ENCODE measurements at regions not wholly inside any gene's neighbourhood (a gene's known extent, or its start where the extent isn't known, plus 50 kb on each side); places are given as distances from the start of the nearest gene placed in this dataset.

GRCh38 chr17:55663400-55663799, 59.3 kb downstream of the TMEM100 start:
- Histone ChIP-seq H3K18ac (ENCODE audit: extremely low read depth, low read length) (no peak overlapping the region), H2BK120ac (replicated peaks; ENCODE audit: low read depth, low read length) (no peak overlapping the region), H4K91ac (replicated peaks; ENCODE audit: insufficient read length, low read length) (no peak overlapping the region), H3K9ac (replicated peaks in 1 of 4; ENCODE audit: extremely low read depth in 1 of 4, low read depth in 3 of 4, low read length in 3 of 4) (no peak overlapping the region), H3K23me2 (ENCODE audit: low read depth, low read length) (no peaks in the 10 kb centered on the region), H2BK20ac (ENCODE audit: low read length) (no peak overlapping the region), H3K4ac (replicated peaks; ENCODE audit: insufficient read length, low read depth, low read length) (no peak overlapping the region), H4K8ac (ENCODE audit: extremely low read depth, insufficient read depth, low read length) (no peak overlapping the region), H3K4me1 (replicated peaks in 1 of 4; ENCODE audit: control insufficient read depth in 3 of 4, insufficient read depth in 4 of 4, low read length in 3 of 4) (peaks cover 0 to 3% (median 0%) of the 10 kb centered on the region in 4 experiments; a peak in 1 of 7 replicates), H2AFZ (ENCODE audit: low read length) (no peak overlapping the region), H3K56ac (replicated peaks; ENCODE audit: insufficient read length, low read depth, low read length) (no peak overlapping the region), H2BK5ac (ENCODE audit: low read depth, low read length) (no peak overlapping the region), H3K27ac (ENCODE audit: low read depth, low read length) (no peak overlapping the region), H2BK12ac (ENCODE audit: low read depth, low read length) (no peak overlapping the region), H2BK15ac (ENCODE audit: low read length) (no peak overlapping the region), H3K27me3 (replicated peaks in 1 of 4; ENCODE audit: control insufficient read depth in 3 of 4, extremely low read depth in 1 of 4, insufficient read depth in 3 of 4, low read length in 3 of 4) (no peaks in the 10 kb centered on the region; a peak in 1 of 7 replicates), H4K20me1 (replicated peaks in 1 of 2; ENCODE audit: control insufficient read depth in 1 of 2, insufficient read depth in 2 of 2, low read length in 2 of 2) (no peaks in the 10 kb centered on the region), H3K23ac (ENCODE audit: insufficient read length) (no peak overlapping the region), H3K9me3 (ENCODE audit: insufficient read depth in 2 of 2, low read depth in 1 of 2, low read length in 1 of 2) (no peaks in the 10 kb centered on the region), H3K4me3 (ENCODE audit: extremely low read depth in 1 of 4, insufficient read depth in 2 of 4, low read depth in 3 of 4, low read length in 4 of 4) (no peak overlapping the region), H2AK5ac (ENCODE audit: low read depth, low read length) (no peak overlapping the region), H4K5ac (ENCODE audit: insufficient read length, low read depth, low read length) (no peak overlapping the region), H3K14ac (ENCODE audit: insufficient read length) (no peak overlapping the region), H3K4me2 (ENCODE audit: insufficient read depth in 1 of 2, low read depth in 2 of 2, low read length in 2 of 2) (no peak overlapping the region), H3K79me2 (ENCODE audit: control insufficient read depth in 1 of 2, insufficient read depth in 2 of 2, low read length in 2 of 2) (no peaks in the 10 kb centered on the region), H3K36me3 (ENCODE audit: control insufficient read depth in 2 of 4, insufficient read depth in 4 of 4, low read length in 3 of 4) (no peaks in the 10 kb centered on the region), H3K79me1 (ENCODE audit: low read depth, low read length) (no peaks in the 10 kb centered on the region)
- CTCF ChIA-PET (ENCODE audit: partially characterized antibody), result no interaction called here
- TF ChIP-seq JUND (IDR thresholded peaks at IDR 0.05; ENCODE audit: low read length), result no peak
- TF ChIP-seq NRF1 (IDR thresholded peaks at IDR 0.05; ENCODE audit: low read depth, low read length), result no peak
- TF ChIP-seq TAF7 (optimal IDR thresholded peaks at IDR 0.05; ENCODE audit: borderline replicate concordance, low read depth, low read length), result no peak
- no peak for TF ChIP-seq SRF (IDR thresholded peaks at IDR 0.05; ENCODE audit: low read depth, low read length)
- TF ChIP-seq ATF3 (IDR thresholded peaks at IDR 0.05; ENCODE audit: insufficient read depth, low read depth, low read length), result no peak
- no peak for TF ChIP-seq EGR1 (IDR thresholded peaks at IDR 0.05; ENCODE audit: borderline replicate concordance, low read depth, low read length)
- TF ChIP-seq ZNF274 (IDR thresholded peaks at IDR 0.05; ENCODE audit: borderline replicate concordance, extremely low read depth, low read length), result no peak
- TF ChIP-seq TEAD4 (IDR thresholded peaks at IDR 0.05; ENCODE audit: low read depth, low read length), result no peak
- no peak for TF ChIP-seq EP300 (IDR thresholded peaks at IDR 0.05; ENCODE audit: borderline replicate concordance in 1 of 2, low read depth in 2 of 2, low read length in 2 of 2)
- TF ChIP-seq FOSL1 (IDR thresholded peaks at IDR 0.05; ENCODE audit: insufficient read depth, low read depth, low read length), result no peak
- TF ChIP-seq CTBP2 (IDR thresholded peaks at IDR 0.05; ENCODE audit: borderline replicate concordance, insufficient read depth, insufficient read length, low read length), result no peak
- DNase-seq (ENCODE audit: low read depth in 1 of 2, low spot score in 2 of 2) (no peak), FAIRE-seq (no peak)
- POLR2A ChIA-PET (ENCODE audit: partially characterized antibody), result no interaction called here

Data from H1 (cell line).